Thoracic aorta (tissue), 2 donors: ENCODE measurements at regions not wholly inside any gene's neighbourhood (a gene's known extent, or its start where the extent isn't known, plus 50 kb on each side); places are given as distances from the start of the nearest gene placed in this dataset.
A peak's percentile ranks its signal among the peaks of the same experiment; 100 is the strongest.

Source experiments
- ATAC-seq: fragments of 150-250 bp; one replicate; pipeline ENCODE4 v1.8.0; 2017; ENCODE audit warnings: low read depth; ENCODE audit not compliant: insufficient number of reproducible peaks, low FRiP score
- DNase-seq: peaks from one replicate; pipeline ENCODE4 v3.0.0-alpha.2; 2020; ENCODE audit warnings: low spot score
- H3K27ac ChIP-seq, 2 donors: fragments of 200-600 bp; sonication (generic); 1 replicate in 1 of 2; 2 replicates in 1 of 2; pipeline ENCODE4 v1.5.1; 2016; ENCODE audit warnings: mild to moderate bottlenecking in 2 of 2, moderate library complexity in 2 of 2
- H3K27me3 ChIP-seq: fragments of 200-600 bp; sonication (generic); replicated peaks from 2 replicates; pipeline ENCODE4 v1.6.0; 2016; ENCODE audit warnings: mild to moderate bottlenecking; ENCODE audit not compliant: insufficient read depth
- H3K36me3 ChIP-seq: fragments of 200-600 bp; sonication (generic); one replicate; pipeline ENCODE4 v1.5.1; 2016
- H3K4me1 ChIP-seq, 2 donors: fragments of 200-600 bp; sonication (generic); 1 replicate in 1 of 2; 2 replicates in 1 of 2; pipeline versions ENCODE4 v1.5.1 to v1.6.0; 2016; ENCODE audit warnings: low read depth in 2 of 2, mild to moderate bottlenecking in 1 of 2; ENCODE audit not compliant: control insufficient read depth in 1 of 2
- H3K4me3 ChIP-seq: fragments of 200-600 bp; sonication (generic); 2 replicates; pipeline ENCODE4 v1.5.1; 2016; ENCODE audit warnings: mild to moderate bottlenecking
- H3K9me3 ChIP-seq: fragments of 200-600 bp; sonication (generic); 2 replicates; pipeline ENCODE4 v1.5.1; 2016
- CTCF ChIP-seq: fragments of 200-600 bp; sonication (generic); IDR thresholded peaks from one replicate; pipeline ENCODE4 v1.5.1; 2019; ENCODE audit warnings: antibody characterized with exemption

DNA sequence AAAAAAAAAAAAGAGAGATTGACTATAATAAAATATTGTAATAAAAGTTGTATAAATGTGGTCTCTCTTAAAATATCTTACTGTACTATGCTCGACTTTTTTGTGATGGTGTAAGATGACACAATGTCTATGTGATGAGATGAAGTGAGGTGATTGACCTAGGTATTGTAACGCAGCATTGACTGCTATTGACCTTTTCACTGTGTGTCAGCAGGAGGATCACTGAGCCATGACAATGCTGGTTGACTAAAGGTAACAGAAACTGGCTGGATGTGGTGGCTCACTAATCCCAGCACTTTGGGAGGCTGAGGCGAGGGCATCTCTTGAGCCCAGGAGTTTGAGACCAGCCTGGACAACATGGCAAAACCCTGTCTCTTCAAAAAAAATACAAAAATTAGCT lies 78.6 kb upstream of the MYO10 start:
- ATAC-seq (no peak), DNase-seq (no peak)
- no peak for TF ChIP-seq CTCF
- Histone ChIP-seq H3K27me3 (no peaks in the 10 kb centered on the region), H3K4me3 (no peak overlapping the region), H3K9me3 (no peaks in the 10 kb centered on the region), H3K27ac (no peak overlapping the region), H3K4me1 (no peaks in the 10 kb centered on the region), H3K36me3 (no peaks in the 10 kb centered on the region)

DNA sequence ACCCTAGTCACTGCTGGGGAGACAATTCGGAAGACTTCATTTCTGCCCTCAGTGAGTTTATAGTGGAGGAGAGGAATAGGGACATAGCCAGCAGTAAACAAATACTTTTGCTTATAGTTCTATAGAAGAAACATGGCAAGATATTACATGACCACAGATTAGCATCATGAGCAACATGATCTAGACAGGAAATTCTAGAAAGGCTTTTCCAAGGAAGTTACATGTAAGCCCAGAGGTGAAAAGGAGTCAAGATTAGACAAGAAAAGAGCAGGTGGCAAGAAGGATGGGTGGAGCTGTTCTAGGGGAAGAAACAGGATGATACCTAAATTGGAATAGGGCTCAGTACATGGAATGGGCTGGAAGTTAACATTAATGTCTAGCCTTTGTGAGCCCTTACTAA lies 82.8 kb upstream of the MYO10 start:
- no peaks in the 10 kb centered on the region for H3K36me3 ChIP-seq
- DNase-seq (no peak), ATAC-seq (no peak)
- H3K27me3 ChIP-seq = no peaks in the 10 kb centered on the region
- no peaks in the 10 kb centered on the region for H3K4me1 ChIP-seq
- no peak for TF ChIP-seq CTCF
- no peak overlapping the region for H3K4me3 ChIP-seq
- no peaks in the 10 kb centered on the region for H3K9me3 ChIP-seq
- no peak overlapping the region for H3K27ac ChIP-seq

GRCh38 chr5:17019324-17019723 lies 83.2 kb upstream of the MYO10 start:
- no peaks in the 10 kb centered on the region for H3K36me3 ChIP-seq
- H3K4me1 ChIP-seq = no peaks in the 10 kb centered on the region
- DNase-seq (no peak), ATAC-seq (no peak)
- H3K27ac ChIP-seq = no peak overlapping the region
- no peak for TF ChIP-seq CTCF
- no peaks in the 10 kb centered on the region for H3K27me3 ChIP-seq
- H3K9me3 ChIP-seq = no peaks in the 10 kb centered on the region
- H3K4me3 ChIP-seq = no peak overlapping the region

DNA sequence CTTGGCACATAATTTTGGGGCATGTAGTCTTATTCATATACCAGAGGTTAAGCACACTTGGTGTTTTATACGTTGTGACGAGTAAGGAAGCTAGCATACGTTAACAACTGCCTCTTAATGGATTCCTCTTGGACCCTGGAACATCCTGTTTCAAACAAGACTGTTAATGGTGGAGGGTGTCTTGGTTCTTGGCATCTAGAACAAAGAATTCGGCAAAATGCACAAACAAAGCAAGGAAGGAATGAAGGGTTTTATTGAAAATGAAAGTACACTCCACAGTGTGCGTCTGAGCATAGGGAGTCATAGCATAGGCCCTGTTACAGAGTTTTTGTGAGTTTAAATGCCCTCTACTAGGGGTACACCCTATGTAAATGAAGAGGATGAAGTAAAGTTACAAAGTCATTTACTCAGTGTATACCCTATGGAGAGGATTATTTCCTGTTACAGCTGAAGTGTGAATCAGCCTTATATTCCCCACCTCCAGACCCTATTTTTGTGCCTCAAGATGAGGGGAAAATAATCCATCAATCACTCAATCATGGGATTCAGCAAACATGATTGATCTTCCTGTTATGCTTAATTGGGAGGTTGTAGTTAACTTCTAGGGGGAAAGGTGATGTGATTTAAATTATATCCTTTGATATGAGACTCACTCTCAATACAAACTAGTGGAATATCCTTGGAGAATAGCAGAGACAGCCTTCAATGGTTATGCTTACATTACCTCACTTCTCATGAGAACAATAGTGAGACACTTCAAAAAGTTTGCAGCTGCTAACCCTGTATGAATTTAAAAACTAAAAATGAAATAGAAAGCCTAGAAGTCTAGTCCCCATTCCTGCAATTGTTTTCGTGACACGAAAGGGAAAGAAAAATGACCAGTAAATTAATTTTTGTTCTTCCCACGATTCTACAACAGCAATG lies 84.9 kb upstream of the MYO10 start:
- TF ChIP-seq CTCF = no peak
- Histone ChIP-seq H3K36me3 (no peaks in the 10 kb centered on the region), H3K4me3 (peak overlapping the region; percentile 17), H3K9me3 (no peaks in the 10 kb centered on the region), H3K27ac (no peak overlapping the region), H3K27me3 (no peaks in the 10 kb centered on the region), H3K4me1 (no peaks in the 10 kb centered on the region)
- ATAC-seq (no peak), DNase-seq (no peak)

GRCh38 chr5:17021602-17021932 lies 85.5 kb upstream of the MYO10 start:
- ATAC-seq (no peak), DNase-seq (no peak)

More at GRCh38 chr5:17021602-17021932, 85.5 kb upstream of the MYO10 start:
- no peaks in the 10 kb centered on the region for H3K27me3 ChIP-seq
- no peaks in the 10 kb centered on the region for H3K36me3 ChIP-seq
- H3K27ac ChIP-seq = no peak overlapping the region
- H3K4me3 ChIP-seq = no peak overlapping the region
- no peaks in the 10 kb centered on the region for H3K9me3 ChIP-seq
- no peak for TF ChIP-seq CTCF
- no peaks in the 10 kb centered on the region for H3K4me1 ChIP-seq
